Fibroblast of lung (primary cell): ENCODE measurements at regions not wholly inside any gene's neighbourhood (a gene's known extent, or its start where the extent isn't known, plus 50 kb on each side); places are given as distances from the start of the nearest gene placed in this dataset.

Source experiments
- EZH2 ChIP-seq: IDR thresholded peaks from 2 replicates; pipeline ENCODE4 v1.5.1; 2012; ENCODE audit warnings: low read length, control low read depth, mild to moderate bottlenecking; ENCODE audit errors: missing control alignments
- TF ChIP-seq, protein P1 (sequence below), 2 donors: IDR thresholded peaks in 1 of 2; conservative IDR thresholded peaks in 1 of 2; 1 replicate in 1 of 2; 2 replicates in 1 of 2; pipeline ENCODE4 v1.5.1; 2011 to 2012; ENCODE audit warnings: low read length in 2 of 2, control low read depth in 1 of 2, inconsistent platforms in 1 of 2, low read depth in 1 of 2, mild to moderate bottlenecking in 1 of 2

DNA sequence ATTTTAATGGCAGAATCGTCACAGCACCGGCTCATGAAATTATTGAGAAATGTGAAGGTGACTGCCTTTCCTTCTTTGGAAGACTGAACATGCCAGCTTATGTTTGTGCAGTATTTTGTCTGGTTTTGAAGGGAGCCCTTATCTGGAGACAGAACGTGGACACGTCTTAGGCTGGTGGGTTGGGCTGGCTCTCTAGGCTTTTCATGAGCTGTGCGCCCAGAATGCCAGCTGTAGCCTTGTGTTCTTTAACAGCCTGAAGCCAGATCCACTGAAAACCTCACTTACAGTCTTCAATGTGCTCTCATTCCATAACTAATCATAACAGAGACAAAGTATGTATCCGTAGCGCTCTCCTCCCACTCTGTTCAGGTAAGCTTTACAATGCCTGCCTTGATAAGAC, 184.4 kb upstream of the HTR2A start:
- TF ChIP-seq, protein P1, sequence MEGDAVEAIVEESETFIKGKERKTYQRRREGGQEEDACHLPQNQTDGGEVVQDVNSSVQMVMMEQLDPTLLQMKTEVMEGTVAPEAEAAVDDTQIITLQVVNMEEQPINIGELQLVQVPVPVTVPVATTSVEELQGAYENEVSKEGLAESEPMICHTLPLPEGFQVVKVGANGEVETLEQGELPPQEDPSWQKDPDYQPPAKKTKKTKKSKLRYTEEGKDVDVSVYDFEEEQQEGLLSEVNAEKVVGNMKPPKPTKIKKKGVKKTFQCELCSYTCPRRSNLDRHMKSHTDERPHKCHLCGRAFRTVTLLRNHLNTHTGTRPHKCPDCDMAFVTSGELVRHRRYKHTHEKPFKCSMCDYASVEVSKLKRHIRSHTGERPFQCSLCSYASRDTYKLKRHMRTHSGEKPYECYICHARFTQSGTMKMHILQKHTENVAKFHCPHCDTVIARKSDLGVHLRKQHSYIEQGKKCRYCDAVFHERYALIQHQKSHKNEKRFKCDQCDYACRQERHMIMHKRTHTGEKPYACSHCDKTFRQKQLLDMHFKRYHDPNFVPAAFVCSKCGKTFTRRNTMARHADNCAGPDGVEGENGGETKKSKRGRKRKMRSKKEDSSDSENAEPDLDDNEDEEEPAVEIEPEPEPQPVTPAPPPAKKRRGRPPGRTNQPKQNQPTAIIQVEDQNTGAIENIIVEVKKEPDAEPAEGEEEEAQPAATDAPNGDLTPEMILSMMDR (conservative IDR thresholded peaks at IDR 0.05 in 1 of 2, IDR thresholded peaks at IDR 0.05 in 1 of 2; ENCODE audit: low read depth in 1 of 2, low read length in 2 of 2): no peak
- no peak for TF ChIP-seq EZH2
